Activated CD4-positive, alpha-beta T cell treated with anti-CD3 and anti-CD28 coated beads for 24 hours (primary cell): ENCODE measurements at regions not wholly inside any gene's neighbourhood (a gene's known extent, or its start where the extent isn't known, plus 50 kb on each side); places are given as distances from the start of the nearest gene placed in this dataset.
"Not testable (repeated sequence)": the region's sequence is repeated elsewhere in the genome, so short reads cannot be mapped to it uniquely, and the experiment has no call there.

Experiments used
- DNase-seq, 2 donors: peaks; one replicate each; pipeline ENCODE4 v3.0.0-alpha.2; 2020; ENCODE audit warnings: low read depth in 2 of 2

- DNase-seq = no peak
Measured at GRCh38 chr4:28799696-28800095, 1920.5 kb upstream of the PCDH7 start.

GRCh38 chr4:28811025-28811424, 1909.1 kb upstream of the PCDH7 start:
- no peak for DNase-seq

GRCh38 chr4:28822163-28822562, 1898.0 kb upstream of the PCDH7 start:
- no peak for DNase-seq

- DNase-seq = no peak
Measured at GRCh38 chr4:28827866-28828265, 1892.3 kb upstream of the PCDH7 start.

- DNase-seq = no peak
Measured at GRCh38 chr4:28831867-28832266, 1888.3 kb upstream of the PCDH7 start.

GRCh38 chr4:28832444-28832843, 1887.7 kb upstream of the PCDH7 start:
- DNase-seq = no peak

GRCh38 chr4:28834120-28834519, 1886.0 kb upstream of the PCDH7 start:
- DNase-seq = no peak

GRCh38 chr4:28835501-28835900, 1884.7 kb upstream of the PCDH7 start:
- DNase-seq = no peak

GRCh38 chr4:28842271-28842670, 1877.9 kb upstream of the PCDH7 start:
- DNase-seq = no peak

GRCh38 chr4:28845158-28845557, 1875.0 kb upstream of the PCDH7 start:
- DNase-seq = no peak

GRCh38 chr4:28857028-28857427, 1863.1 kb upstream of the PCDH7 start:
- not testable (repeated sequence) for DNase-seq

GRCh38 chr4:28868841-28869240, 1851.3 kb upstream of the PCDH7 start:
- no peak for DNase-seq

GRCh38 chr4:28879178-28879577, 1841.0 kb upstream of the PCDH7 start:
- DNase-seq = no peak

GRCh38 chr4:28879900-28880299, 1840.3 kb upstream of the PCDH7 start:
- no peak for DNase-seq

- DNase-seq = no peak
Measured at GRCh38 chr4:28883211-28883610, 1837.0 kb upstream of the PCDH7 start.

GRCh38 chr4:28886934-28887333, 1833.2 kb upstream of the PCDH7 start:
- DNase-seq = no peak

- DNase-seq = no peak
Measured at GRCh38 chr4:28890949-28891775, 1829.0 kb upstream of the PCDH7 start.

- no peak for DNase-seq
Measured at GRCh38 chr4:28913466-28913865, 1806.7 kb upstream of the PCDH7 start.

GRCh38 chr4:28916585-28916984, 1803.6 kb upstream of the PCDH7 start:
- DNase-seq = no peak

- no peak for DNase-seq
Measured at GRCh38 chr4:28918871-28919270, 1801.3 kb upstream of the PCDH7 start.

GRCh38 chr4:28921886-28922285, 1798.3 kb upstream of the PCDH7 start:
- DNase-seq = no peak

GRCh38 chr4:28926156-28926555, 1794.0 kb upstream of the PCDH7 start:
- no peak for DNase-seq

GRCh38 chr4:28942631-28943030, 1777.5 kb upstream of the PCDH7 start:
- DNase-seq = no peak

GRCh38 chr4:28947374-28947773, 1772.8 kb upstream of the PCDH7 start:
- DNase-seq = no peak
